LNCAP (cell line): ENCODE measurements at regions not wholly inside any gene's neighbourhood (a gene's known extent, or its start where the extent isn't known, plus 50 kb on each side); places are given as distances from the start of the nearest gene placed in this dataset.

Experiments
- CTCF ChIP-seq: fragments of 450-650 bp; IDR thresholded peaks from 2 replicates; pipeline ENCODE4 v1.5.1; 2017; ENCODE audit warnings: mild to moderate bottlenecking

GRCh38 chr5:38023371-38023770, 183.5 kb upstream of the GDNF start:
- TF ChIP-seq CTCF = no peak

GRCh38 chr5:38022631-38023030, 182.8 kb upstream of the GDNF start:
- no peak for TF ChIP-seq CTCF

GRCh38 chr5:38018016-38018415, 178.2 kb upstream of the GDNF start:
- TF ChIP-seq CTCF = no peak

GRCh38 chr5:38013107-38013506, 173.3 kb upstream of the GDNF start:
- no peak for TF ChIP-seq CTCF

- TF ChIP-seq CTCF = no peak
Observed at GRCh38 chr5:38011668-38012188, 171.9 kb upstream of the GDNF start.

GRCh38 chr5:38009749-38010358, 170.0 kb upstream of the GDNF start:
- no peak for TF ChIP-seq CTCF

- TF ChIP-seq CTCF = no peak
Observed at GRCh38 chr5:38008198-38008597, 168.4 kb upstream of the GDNF start.

GRCh38 chr5:37999593-37999992, 159.8 kb upstream of the GDNF start:
- TF ChIP-seq CTCF = no peak
